Kidney (tissue), 13 donors: ENCODE measurements at regions not wholly inside any gene's neighbourhood (a gene's known extent, or its start where the extent isn't known, plus 50 kb on each side); places are given as distances from the start of the nearest gene placed in this dataset.

Experiments used
- DNase-seq, 5 donors: peaks; one replicate each; pipeline ENCODE4 v3.0.0-alpha.2; 2013 to 2020
- FAIRE-seq: peaks from 2 replicates; lab custom pipeline; 2012; peaks lifted over from hg19 to GRCh38; lab: Jason Lieb, UNC
- H3K27ac ChIP-seq, 2 donors: one replicate each; pipeline ENCODE4 v1.7.0; 2013; ENCODE audit warnings: low read depth in 2 of 2, low read length in 2 of 2, inconsistent platforms in 1 of 2
- H3K27me3 ChIP-seq: one replicate; pipeline ENCODE4 v1.7.1; 2013; ENCODE audit warnings: low read length, inconsistent platforms; ENCODE audit not compliant: control insufficient read depth, insufficient read depth
- H3K36me3 ChIP-seq, 3 donors: one replicate each; pipeline versions ENCODE4 v1.7.0 to v1.7.1; 2013; ENCODE audit warnings: low read length in 3 of 3, control low read depth in 1 of 3, inconsistent platforms in 1 of 3; ENCODE audit not compliant: insufficient read depth in 3 of 3, control insufficient read depth in 2 of 3
- H3K4me1 ChIP-seq, 3 donors: one replicate each; pipeline versions ENCODE4 v1.7.0 to v1.7.1; 2013; ENCODE audit warnings: low read length in 3 of 3, inconsistent platforms in 1 of 3, low read depth in 1 of 3; ENCODE audit not compliant: control insufficient read depth in 2 of 3, insufficient read depth in 2 of 3
- H3K4me3 ChIP-seq, 3 donors: one replicate each; pipeline versions ENCODE4 v1.7.0 to v1.8.1; 2013; ENCODE audit warnings: low read length in 3 of 3, control low read depth in 1 of 3, inconsistent platforms in 1 of 3
- H3K9ac ChIP-seq, 3 donors: one replicate each; pipeline versions ENCODE4 v1.7.0 to v1.7.1; 2013; ENCODE audit warnings: low read length in 3 of 3, control low read depth in 1 of 3, inconsistent platforms in 1 of 3
- H3K9me3 ChIP-seq, 3 donors: one replicate each; pipeline versions ENCODE4 v1.7.0 to v1.7.1; 2013; ENCODE audit warnings: low read length in 3 of 3, control low read depth in 1 of 3, inconsistent platforms in 1 of 3; ENCODE audit not compliant: control insufficient read depth in 2 of 3, insufficient read depth in 1 of 3
- CTCF ChIP-seq: IDR thresholded peaks from 3 replicates; pipeline ENCODE4 v1.5.1; 2012; ENCODE audit warnings: mild to moderate bottlenecking, moderate library complexity, borderline replicate concordance; ENCODE audit not compliant: insufficient read depth; ENCODE audit errors: extremely low read depth
- intact Hi-C: fragments of 100-400 bp; cut with DNase I; formaldehyde crosslinking; loops from one replicate; pipeline ENCODE4 v1.11.1; 2022
- donor health status: control.
- donor health status: control.
- donor health status: control.
- donor health status: control.
- donor health status: control.
- donor health status: DM: yes; HTN: yes; CAD: no.
- donor health status: Normal renal cell carcinoma (clear cell type).

- peak; percentile 56 for TF ChIP-seq CTCF
- H3K36me3 ChIP-seq: no peaks in the 10 kb centered on the region
- H3K4me1 ChIP-seq: no peaks in the 10 kb centered on the region
- H3K27me3 ChIP-seq: no peaks in the 10 kb centered on the region
- peaks cover 0 to 4% (median 0%) of the 10 kb centered on the region in 3 donors for H3K9me3 ChIP-seq
- intact Hi-C loops: no loop called here
- no peak overlapping the region for H3K4me3 ChIP-seq
- FAIRE-seq (no peak), DNase-seq (peak in 2 of 5 donors; percentile 78 to 87)
- H3K27ac ChIP-seq: no peak overlapping the region
- no peak overlapping the region for H3K9ac ChIP-seq
These were observed 50.8 kb upstream of the NRN1 start for GRCh38 chr6:6057442-6058053.
